ENCODE measurements at regions not wholly inside any gene's neighbourhood (a gene's known extent, or its start where the extent isn't known, plus 50 kb on each side); places are given as distances from the start of the nearest gene placed in this dataset.
"Not testable (repeated sequence)": the region's sequence is repeated elsewhere in the genome, so short reads cannot be mapped to it uniquely, and the experiment has no call there.

- no peak for FAIRE-seq
Measured at GRCh38 chr6:11380969-11381744, 148.7 kb upstream of the NEDD9 start.

- FAIRE-seq: no peak
Measured at GRCh38 chr6:11380549-11380948, 148.1 kb upstream of the NEDD9 start.

DNA sequence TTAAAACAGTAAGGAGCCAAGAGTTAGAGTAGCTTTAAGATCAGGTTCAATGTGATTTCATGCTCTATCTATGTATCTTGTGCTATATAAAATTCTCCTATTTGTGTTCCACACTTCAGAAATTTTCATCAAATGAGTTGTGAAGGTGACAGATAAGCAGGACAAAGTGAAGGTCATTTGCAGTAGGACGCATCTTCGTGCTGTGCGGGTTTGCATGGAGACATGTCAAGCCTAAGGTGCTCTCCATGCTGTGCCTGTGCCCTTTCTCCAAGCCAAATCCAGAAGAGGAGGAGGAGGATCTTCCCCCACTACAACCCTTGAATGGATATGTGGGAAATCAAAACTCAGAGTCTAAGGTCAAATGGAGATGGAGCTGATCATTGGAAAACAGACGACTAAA, 147.3 kb upstream of the NEDD9 start:
- no peak for FAIRE-seq

DNA sequence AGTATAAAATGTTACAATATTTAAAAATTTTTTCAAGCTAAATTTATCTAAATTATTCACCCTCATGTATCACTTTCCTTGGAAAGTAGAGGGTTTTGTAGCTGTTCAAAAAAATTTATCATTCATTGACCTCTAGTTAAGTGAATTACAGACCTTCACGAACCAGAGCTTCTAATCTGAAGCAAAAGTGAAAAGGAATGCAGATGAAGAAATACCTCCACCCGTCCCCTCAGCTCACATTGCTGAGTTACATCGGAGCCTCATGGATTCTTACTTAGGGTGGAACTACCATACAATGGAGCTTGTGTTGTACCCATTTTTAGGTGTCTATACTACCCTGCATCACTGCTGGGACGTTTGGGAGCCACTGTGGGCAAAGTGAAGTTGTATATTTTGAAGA, 146.2 kb upstream of the NEDD9 start:
- FAIRE-seq: no peak

- FAIRE-seq: no peak
Measured at GRCh38 chr6:11374036-11375010, 141.9 kb upstream of the NEDD9 start.

DNA sequence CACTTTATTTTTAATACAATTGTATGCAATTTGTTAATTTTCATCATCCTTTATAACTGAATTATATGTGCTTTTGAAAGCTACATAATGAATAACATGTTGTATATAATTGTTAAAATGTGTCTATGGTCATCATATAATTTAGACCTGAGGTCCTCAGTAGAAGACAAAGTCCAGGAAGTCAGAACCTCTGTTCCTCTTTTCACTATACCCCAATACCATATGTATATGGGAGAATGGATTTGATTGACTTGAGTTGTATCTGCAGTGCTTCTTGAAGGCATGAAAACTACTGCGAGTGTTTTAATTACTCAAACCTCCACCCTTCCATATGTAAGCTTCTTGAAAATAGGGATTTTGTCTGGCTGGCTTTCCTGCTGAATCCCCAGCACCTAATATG, 140.7 kb upstream of the NEDD9 start:
- FAIRE-seq: no peak

- not testable (repeated sequence) for FAIRE-seq
Measured at GRCh38 chr6:11372186-11372790, 139.8 kb upstream of the NEDD9 start.

DNA sequence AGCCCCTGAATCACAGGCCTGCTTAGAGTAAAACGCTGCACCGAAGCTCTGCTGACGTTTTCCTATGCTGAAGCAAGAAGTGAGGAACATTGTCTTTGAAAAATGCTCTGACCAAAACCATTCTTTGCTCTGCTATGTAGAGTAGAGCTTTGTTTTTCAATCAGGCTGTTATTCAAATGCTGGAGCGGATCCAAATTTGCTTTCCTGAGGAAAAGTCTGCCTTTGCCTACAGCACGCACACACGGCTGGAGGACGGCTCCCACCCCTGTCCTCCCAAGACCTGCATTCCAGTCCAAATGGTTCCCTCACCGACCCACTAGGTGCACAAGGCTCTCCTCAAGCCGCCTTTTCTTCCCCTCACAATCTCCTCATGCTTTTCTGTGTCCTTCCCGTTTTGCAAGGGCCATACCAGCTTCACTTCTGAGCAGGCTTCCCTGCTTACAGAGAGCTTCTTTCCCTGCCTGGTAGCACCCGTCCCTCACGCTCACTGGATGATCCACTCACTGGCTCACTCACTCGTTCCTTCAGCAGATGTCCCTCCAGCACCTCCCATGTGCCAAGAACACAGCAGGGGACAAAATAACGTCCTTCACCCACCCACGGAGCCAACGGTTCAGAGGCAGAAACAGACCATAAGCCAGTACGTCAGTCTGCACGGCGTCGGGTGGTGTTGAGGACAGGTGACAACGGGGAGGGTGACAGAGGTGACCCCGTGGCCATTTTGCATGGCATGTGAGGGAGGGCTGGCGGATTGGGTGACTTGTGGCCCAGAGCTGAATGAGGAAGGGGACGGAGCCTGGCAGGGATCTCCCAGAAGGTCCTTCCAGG, 137.9 kb upstream of the NEDD9 start:
- no peak for FAIRE-seq

- FAIRE-seq: no peak
Measured at GRCh38 chr6:11368760-11369159, 136.3 kb upstream of the NEDD9 start.

DNA sequence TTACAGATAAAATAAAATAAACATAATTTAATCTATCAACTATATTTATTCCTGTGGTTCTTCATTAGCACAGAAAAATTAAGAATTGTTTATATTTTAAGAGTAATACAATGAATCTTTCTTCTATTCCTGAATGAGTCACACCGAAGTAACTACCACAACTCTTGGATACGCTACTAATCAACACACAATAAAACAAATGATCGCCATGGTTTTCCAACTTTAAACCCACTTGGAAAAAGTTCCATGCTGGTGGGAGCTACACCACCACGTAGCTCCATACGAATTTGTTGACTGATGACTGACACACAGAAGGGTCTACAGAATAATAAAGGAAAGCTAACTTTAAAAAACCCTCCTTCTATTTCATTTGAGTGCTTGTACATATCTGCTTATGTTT, 135.8 kb upstream of the NEDD9 start:
- no peak for FAIRE-seq

GRCh38 chr6:11367638-11368199, 135.3 kb upstream of the NEDD9 start:
- FAIRE-seq: no peak

DNA sequence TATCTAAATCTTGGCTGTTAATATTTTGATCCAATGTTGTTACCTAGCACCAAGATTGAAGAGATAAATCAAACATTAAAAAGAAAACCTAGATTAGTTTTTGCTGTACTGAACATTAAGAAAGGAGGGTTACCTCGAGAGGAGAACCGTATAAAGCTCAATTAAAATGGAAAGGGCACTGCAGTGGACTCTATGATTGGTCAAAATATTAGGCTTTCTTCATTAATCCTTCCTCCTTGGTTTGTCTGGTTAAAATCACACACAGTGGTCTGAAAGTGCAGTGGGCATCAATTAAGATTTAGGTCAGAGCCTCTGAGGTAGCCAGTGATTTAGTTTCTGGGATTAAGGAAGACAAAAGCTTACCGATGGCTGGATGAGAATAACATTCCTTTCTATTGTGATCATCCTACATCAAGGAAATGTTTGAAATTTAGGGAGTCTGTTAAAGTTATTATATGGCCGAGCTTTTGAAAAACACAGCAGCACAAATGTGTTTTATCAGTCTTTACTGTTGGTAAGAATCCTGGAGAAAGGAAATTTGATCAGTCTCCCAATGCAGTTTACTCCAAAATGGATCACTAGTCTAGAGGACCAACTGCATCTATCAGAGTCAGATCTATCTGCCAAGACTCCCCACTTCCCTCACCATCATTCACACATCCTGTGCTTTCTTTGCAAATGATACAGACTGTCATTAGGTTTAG, 134.6 kb upstream of the NEDD9 start:
- FAIRE-seq: no peak

- FAIRE-seq: no peak
Measured at GRCh38 chr6:11366183-11366933, 133.9 kb upstream of the NEDD9 start.

DNA sequence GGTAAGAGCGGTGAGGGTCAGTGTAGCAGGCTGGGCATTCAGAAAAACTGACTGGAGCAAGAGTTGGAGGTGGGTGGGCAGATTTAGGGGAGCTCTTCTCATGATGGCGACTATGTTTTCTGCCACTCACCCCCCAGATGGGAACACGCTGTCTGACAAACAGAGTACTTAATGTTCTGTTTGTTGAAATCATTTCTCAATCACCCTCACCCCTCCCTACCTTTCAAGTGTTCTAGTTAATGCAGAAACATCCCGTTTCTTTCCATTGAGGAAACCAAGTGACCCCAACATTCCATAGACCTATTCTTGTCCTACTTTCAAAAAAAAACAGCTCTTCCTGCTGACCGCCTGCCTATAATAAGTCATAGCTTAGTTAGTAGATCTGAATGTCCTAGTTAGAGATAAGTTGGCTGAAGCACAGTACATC, 132.5 kb upstream of the NEDD9 start:
- no peak for FAIRE-seq

DNA sequence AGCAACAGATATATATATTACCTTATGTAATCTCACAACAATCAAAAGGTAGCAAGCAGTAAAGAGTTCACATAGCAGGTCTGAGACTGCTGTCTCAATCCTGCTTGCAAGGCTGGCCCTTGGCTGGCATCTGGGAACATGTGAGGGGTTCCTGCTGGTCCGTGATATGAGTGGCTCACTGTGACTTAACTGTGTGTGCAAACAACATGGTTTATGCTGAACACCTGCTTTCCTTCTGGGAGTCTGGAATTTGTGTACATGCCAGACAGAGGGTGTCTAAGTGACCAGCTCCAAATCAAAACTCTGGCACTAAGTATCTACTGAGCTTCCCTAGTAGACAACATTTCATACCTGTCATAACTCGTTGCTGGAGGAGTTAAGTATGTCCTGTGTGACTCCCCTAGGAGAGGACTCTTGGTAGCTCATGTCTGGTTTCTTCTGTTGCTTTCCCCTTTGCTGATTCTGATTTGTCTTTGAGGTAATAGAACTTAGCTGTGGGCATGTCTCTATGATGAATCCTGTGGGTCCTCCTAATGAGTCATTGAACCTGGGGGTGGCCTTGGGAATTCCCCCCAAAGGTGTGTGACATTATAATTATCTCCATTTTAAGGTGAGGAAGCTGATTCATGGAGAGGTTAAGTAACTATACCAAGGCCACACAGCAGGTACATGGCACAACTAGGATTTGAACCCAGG, 131.6 kb upstream of the NEDD9 start:
- FAIRE-seq: no peak

DNA sequence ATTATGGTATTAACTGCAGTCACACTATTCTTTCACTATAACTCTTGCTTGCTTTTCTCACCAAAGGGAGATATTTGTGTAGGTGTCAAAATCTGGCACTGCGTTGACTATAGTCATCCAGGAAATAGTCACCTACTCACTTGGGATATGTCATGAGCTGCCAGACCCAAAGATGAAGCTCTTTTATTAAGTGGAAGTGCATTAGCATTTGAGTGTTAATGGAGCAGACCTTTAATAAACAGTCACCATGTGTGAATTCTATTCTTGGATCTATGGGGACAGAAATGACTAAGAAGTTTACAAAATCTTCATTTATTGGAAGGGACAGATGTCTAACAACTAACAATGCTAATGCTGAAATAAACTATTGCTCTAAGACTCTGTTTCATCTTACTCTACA, 130.1 kb upstream of the NEDD9 start:
- no peak for FAIRE-seq

DNA sequence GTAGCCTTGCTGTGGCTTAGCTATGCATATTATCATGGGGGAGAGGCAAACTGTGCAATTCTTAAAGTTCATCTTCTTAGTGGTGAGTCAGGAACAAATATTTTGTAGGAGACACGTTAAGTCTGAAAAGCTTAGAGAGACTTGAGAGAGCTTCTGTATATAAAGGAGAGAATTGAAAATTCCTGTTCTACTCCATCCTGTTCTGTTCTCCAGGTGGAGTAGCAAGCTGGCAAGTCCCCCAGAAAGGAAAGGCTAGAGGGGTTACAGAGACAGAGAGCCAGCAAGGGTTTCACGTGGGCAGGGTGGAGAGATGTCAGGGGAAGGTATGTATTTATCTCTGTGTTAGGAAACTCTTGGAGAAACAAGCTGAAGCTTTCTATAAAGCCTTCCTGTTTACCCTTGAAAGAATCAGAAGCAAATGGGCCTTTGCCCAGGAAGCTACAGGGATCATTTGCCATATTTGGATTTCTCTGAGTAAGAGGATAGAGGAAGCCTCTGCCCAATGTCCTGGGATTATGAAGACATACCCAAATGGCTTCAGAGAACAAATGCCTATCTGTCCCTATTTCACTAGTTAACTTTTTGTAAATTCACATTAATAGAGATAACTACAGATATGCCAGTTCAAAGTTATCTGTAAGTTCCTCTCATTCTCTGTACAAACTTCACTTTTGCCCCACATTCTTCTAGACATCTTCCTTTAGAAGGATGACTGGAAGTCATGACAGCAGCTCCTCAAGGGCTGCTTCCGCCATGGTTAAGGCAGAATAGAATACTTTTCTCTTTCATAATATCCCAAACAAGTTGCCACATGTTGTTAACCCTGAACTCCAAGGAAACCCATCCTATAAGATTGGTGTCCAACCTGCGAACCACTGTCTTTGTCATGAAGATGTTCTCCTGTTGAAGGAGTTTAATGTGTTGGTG, 126.7 kb upstream of the NEDD9 start:
- FAIRE-seq: no peak

DNA sequence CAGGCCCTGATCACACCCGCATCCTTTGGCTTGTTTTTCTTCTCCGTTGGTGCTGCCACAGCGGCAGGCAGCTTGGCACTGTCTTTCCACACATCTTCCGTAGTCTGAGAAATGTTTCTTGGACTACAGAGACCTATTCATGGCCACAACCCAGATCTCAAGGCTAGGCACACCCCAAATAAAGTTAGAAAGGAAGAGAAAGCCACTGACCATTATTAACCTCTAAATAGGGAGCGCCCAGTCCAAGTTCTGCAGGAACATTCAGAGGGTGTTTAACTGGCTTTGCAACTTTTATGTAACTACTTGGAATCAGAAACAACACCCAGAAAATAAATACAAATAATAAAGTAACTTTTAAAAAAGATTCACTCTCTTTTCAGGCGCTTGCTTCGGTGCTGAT, 124.8 kb upstream of the NEDD9 start:
- no peak for FAIRE-seq
